WTC11 (cell line): ENCODE measurements at regions not wholly inside any gene's neighbourhood (a gene's known extent, or its start where the extent isn't known, plus 50 kb on each side); places are given as distances from the start of the nearest gene placed in this dataset.

ENCODE experiments used
- ATAC-seq: fragments of 200-7000 bp; cut with Tn5 transposase; 2 replicates; pipeline ENCODE4 v1.10.0; 2021; ENCODE audit warnings: mild to moderate bottlenecking, moderate library complexity
- CTCF ChIA-PET: fragments of 300-600 bp; sonication (Branson Sonifier 250); formaldehyde crosslinking; loops from one replicate; lab custom pipeline; 2021; ENCODE audit warnings: antibody characterized with exemption; lab: Charles Lee
- POLR2A ChIA-PET: fragments of 350-600 bp; sonication (Branson Sonifier 250); formaldehyde crosslinking; loops from one replicate; lab custom pipeline; 2021; ENCODE audit warnings: antibody characterized with exemption; lab: Charles Lee
- DNase-seq: peaks from one replicate; pipeline ENCODE4 v3.0.0; 2021; ENCODE audit warnings: low spot score
- H3K27ac Mint-ChIP-seq: 2 replicates; pipeline ENCODE4 v1.8.0; 2021; ENCODE audit warnings: mixed read lengths
- H3K27me3 Mint-ChIP-seq: 2 replicates; pipeline ENCODE4 v1.8.0; 2021; ENCODE audit warnings: low read depth, mild to moderate bottlenecking, moderate library complexity, mixed read lengths
- H3K36me3 Mint-ChIP-seq: 2 replicates; pipeline ENCODE4 v1.8.0; 2021; ENCODE audit warnings: mixed read lengths
- H3K4me1 Mint-ChIP-seq: 2 replicates; pipeline ENCODE4 v1.8.0; 2022; ENCODE audit warnings: mixed read lengths
- H3K4me3 Mint-ChIP-seq: 2 replicates; pipeline ENCODE4 v1.8.0; 2021; ENCODE audit warnings: mild to moderate bottlenecking, moderate library complexity, mixed read lengths
- H3K9me3 Mint-ChIP-seq: 2 replicates; pipeline ENCODE4 v1.8.0; 2021; ENCODE audit warnings: mixed read lengths
- E2F4 ChIP-seq: sonication (generic); formaldehyde crosslinking; IDR thresholded peaks from 2 replicates; pipeline ENCODE4 v1.8.1; 2022; ENCODE audit warnings: low read depth, mild to moderate bottlenecking, moderate library complexity, missing genetic modification reagents, borderline replicate concordance
- E2F5 ChIP-seq: sonication (generic); formaldehyde crosslinking; IDR thresholded peaks from 2 replicates; pipeline ENCODE4 v1.8.1; 2022; ENCODE audit warnings: mild to moderate bottlenecking, moderate library complexity, missing genetic modification reagents
- FOXP1 ChIP-seq: sonication (generic); formaldehyde crosslinking; IDR thresholded peaks from 2 replicates; pipeline ENCODE4 v1.8.0; 2022; ENCODE audit warnings: missing genetic modification reagents, mild to moderate bottlenecking, moderate library complexity, borderline replicate concordance
- GABPB1 ChIP-seq: sonication (generic); formaldehyde crosslinking; IDR thresholded peaks from 2 replicates; pipeline ENCODE4 v1.8.1; 2023; ENCODE audit warnings: mild to moderate bottlenecking, missing genetic modification reagents
- NFE2L1 ChIP-seq: sonication (generic); formaldehyde crosslinking; IDR thresholded peaks from 2 replicates; pipeline ENCODE4 v1.8.1; 2023; ENCODE audit warnings: missing genetic modification reagents
- NR1H2 ChIP-seq: sonication (generic); formaldehyde crosslinking; IDR thresholded peaks from 2 replicates; pipeline ENCODE4 v1.9.0; 2021; ENCODE audit warnings: mild to moderate bottlenecking, moderate library complexity, missing genetic modification reagents
- PREB ChIP-seq: sonication (generic); formaldehyde crosslinking; IDR thresholded peaks from 2 replicates; pipeline ENCODE4 v1.8.1; 2022; ENCODE audit warnings: mild to moderate bottlenecking, missing genetic modification reagents, moderate library complexity, borderline replicate concordance
- TEAD1 ChIP-seq: sonication (generic); formaldehyde crosslinking; IDR thresholded peaks from 2 replicates; pipeline ENCODE4 v1.8.0; 2022; ENCODE audit warnings: mild to moderate bottlenecking, missing genetic modification reagents
- ZNF263 ChIP-seq: sonication (generic); formaldehyde crosslinking; IDR thresholded peaks from 2 replicates; pipeline ENCODE4 v1.8.1; 2022; ENCODE audit warnings: low read depth, mild to moderate bottlenecking, moderate library complexity, missing genetic modification reagents
- TF ChIP-seq, protein P1 (sequence below): sonication (generic); formaldehyde crosslinking; IDR thresholded peaks from 2 replicates; pipeline ENCODE4 v1.8.1; 2023; ENCODE audit warnings: mild to moderate bottlenecking, moderate library complexity, missing genetic modification reagents
- TF ChIP-seq, protein P2 (sequence below): fragments of 200-600 bp; IDR thresholded peaks from 2 replicates; pipeline ENCODE4 v1.8.0; 2022; ENCODE audit warnings: antibody characterized with exemption
- TF ChIP-seq, protein P3 (sequence below): sonication (generic); formaldehyde crosslinking; conservative IDR thresholded peaks from 2 replicates; pipeline ENCODE4 v1.8.1; 2022; ENCODE audit warnings: mild to moderate bottlenecking, missing genetic modification reagents
- TF ChIP-seq, protein P4 (sequence below): sonication (generic); formaldehyde crosslinking; IDR thresholded peaks from 2 replicates; pipeline ENCODE4 v1.8.1; 2023; ENCODE audit warnings: mild to moderate bottlenecking, missing genetic modification reagents, moderate library complexity

- CTCF ChIA-PET, result no interaction called here
- no peaks in the 10 kb centered on the region for H3K36me3 Mint-ChIP-seq
- TF ChIP-seq E2F4 (CRISPR knock-in tag), result no peak
- TF ChIP-seq, protein P1, sequence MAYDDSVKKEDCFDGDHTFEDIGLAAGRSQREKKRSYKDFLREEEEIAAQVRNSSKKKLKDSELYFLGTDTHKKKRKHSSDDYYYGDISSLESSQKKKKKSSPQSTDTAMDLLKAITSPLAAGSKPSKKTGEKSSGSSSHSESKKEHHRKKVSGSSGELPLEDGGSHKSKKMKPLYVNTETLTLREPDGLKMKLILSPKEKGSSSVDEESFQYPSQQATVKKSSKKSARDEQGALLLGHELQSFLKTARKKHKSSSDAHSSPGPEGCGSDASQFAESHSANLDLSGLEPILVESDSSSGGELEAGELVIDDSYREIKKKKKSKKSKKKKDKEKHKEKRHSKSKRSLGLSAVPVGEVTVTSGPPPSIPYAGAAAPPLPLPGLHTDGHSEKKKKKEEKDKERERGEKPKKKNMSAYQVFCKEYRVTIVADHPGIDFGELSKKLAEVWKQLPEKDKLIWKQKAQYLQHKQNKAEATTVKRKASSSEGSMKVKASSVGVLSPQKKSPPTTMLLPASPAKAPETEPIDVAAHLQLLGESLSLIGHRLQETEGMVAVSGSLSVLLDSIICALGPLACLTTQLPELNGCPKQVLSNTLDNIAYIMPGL (CRISPR knock-in tag), result no peak
- TF ChIP-seq E2F5 (CRISPR knock-in tag), result no peak
- TF ChIP-seq, protein P2, sequence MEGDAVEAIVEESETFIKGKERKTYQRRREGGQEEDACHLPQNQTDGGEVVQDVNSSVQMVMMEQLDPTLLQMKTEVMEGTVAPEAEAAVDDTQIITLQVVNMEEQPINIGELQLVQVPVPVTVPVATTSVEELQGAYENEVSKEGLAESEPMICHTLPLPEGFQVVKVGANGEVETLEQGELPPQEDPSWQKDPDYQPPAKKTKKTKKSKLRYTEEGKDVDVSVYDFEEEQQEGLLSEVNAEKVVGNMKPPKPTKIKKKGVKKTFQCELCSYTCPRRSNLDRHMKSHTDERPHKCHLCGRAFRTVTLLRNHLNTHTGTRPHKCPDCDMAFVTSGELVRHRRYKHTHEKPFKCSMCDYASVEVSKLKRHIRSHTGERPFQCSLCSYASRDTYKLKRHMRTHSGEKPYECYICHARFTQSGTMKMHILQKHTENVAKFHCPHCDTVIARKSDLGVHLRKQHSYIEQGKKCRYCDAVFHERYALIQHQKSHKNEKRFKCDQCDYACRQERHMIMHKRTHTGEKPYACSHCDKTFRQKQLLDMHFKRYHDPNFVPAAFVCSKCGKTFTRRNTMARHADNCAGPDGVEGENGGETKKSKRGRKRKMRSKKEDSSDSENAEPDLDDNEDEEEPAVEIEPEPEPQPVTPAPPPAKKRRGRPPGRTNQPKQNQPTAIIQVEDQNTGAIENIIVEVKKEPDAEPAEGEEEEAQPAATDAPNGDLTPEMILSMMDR, result no peak
- TF ChIP-seq, all 79 proteins: peak for 0
- Mint-ChIP-seq H3K9me3 (no peaks in the 10 kb centered on the region), H3K27ac (no peak overlapping the region), H3K4me1 (peaks cover 28% of the 10 kb centered on the region), H3K27me3 (no peaks in the 10 kb centered on the region), H3K4me3 (no peak overlapping the region)
- DNase-seq (no peak), ATAC-seq (no peak)
- POLR2A ChIA-PET, result no interaction called here
These were observed 167.2 kb upstream of the PTBP2 start for GRCh38 chr1:96554364-96554763.

DNA sequence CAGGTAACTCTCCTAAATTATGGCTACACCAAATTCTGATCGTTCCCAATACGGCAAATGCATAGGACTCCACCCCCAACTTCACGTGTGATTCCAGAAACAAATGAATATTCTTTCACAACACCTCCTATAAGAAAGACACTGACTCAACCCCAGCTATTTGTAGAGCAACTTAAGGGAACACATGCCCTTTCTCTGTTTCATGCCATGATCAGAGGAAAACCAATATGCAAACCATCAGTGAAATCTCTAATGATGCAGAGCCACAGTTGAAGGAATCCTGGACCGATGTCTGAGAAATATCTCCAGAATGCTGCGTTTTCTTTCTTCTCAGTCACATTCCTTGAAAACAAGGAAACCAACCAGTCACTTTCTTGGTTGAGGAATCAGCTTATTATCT is 164.2 kb upstream of the PTBP2 start:
- CTCF ChIA-PET, result interaction anchor here (1.1 kb wide), 1 partner anchor 20 kb away, joined by 3 read pairs; no protein-coding TSS in a partner anchor
- peaks cover 14% of the 10 kb centered on the region for H3K9me3 Mint-ChIP-seq
- POLR2A ChIA-PET, result no interaction called here
- H3K36me3 Mint-ChIP-seq, result peaks cover 15% of the 10 kb centered on the region
- TF ChIP-seq, protein P3, sequence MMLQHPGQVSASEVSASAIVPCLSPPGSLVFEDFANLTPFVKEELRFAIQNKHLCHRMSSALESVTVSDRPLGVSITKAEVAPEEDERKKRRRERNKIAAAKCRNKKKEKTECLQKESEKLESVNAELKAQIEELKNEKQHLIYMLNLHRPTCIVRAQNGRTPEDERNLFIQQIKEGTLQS, result no peak
- TF ChIP-seq GABPB1 (CRISPR knock-in tag) (no peak), PREB (CRISPR knock-in tag) (no peak), FOXP1 (CRISPR knock-in tag) (no peak), NFE2L1 (CRISPR knock-in tag) (no peak)
- H3K27me3 Mint-ChIP-seq, result no peaks in the 10 kb centered on the region
- H3K4me1 Mint-ChIP-seq, result peaks cover 49% of the 10 kb centered on the region
- ATAC-seq, result no peak
- H3K27ac Mint-ChIP-seq, result no peak overlapping the region
- no peak for DNase-seq
- H3K4me3 Mint-ChIP-seq, result no peak overlapping the region

DNA sequence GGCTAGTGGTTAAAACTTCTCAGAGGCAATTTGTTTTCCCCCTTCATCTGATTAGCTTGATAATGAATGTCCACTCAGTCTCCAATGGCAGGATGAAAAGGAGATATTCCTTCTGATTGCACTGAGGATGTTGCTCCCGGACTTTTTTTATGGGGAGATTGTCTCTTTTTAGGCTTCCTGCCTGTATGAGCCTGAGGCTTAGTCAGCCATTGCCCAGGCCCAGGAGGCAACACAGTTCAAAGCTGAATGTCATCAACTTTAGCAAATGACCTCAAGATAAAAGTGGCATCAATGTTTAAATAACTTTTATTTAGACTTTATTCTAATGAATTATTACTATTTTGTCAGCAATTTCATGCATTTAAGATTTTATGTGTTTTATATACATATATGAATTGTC is 162.9 kb upstream of the PTBP2 start:
- ChIA-PET CTCF (interaction anchor here (0.6 to 1.1 kb wide), 2 partner anchors 10 to 38 kb away, joined by 4 to 5 read pairs; no protein-coding TSS in a partner anchor), POLR2A (no interaction called here)
- no peak overlapping the region for H3K4me3 Mint-ChIP-seq
- H3K4me1 Mint-ChIP-seq, result peaks cover 60% of the 10 kb centered on the region
- H3K27ac Mint-ChIP-seq, result no peak overlapping the region
- no peak for ATAC-seq
- no peak for DNase-seq
- no peaks in the 10 kb centered on the region for H3K27me3 Mint-ChIP-seq
- H3K9me3 Mint-ChIP-seq, result peaks cover 14% of the 10 kb centered on the region
- TF ChIP-seq NR1H2 (CRISPR knock-in tag) (no peak), ZNF263 (CRISPR knock-in tag) (no peak), TEAD1 (CRISPR knock-in tag) (no peak)
- TF ChIP-seq, protein P4, sequence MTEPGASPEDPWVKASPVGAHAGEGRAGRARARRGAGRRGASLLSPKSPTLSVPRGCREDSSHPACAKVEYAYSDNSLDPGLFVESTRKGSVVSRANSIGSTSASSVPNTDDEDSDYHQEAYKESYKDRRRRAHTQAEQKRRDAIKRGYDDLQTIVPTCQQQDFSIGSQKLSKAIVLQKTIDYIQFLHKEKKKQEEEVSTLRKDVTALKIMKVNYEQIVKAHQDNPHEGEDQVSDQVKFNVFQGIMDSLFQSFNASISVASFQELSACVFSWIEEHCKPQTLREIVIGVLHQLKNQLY (CRISPR knock-in tag), result no peak
- peaks cover 15% of the 10 kb centered on the region for H3K36me3 Mint-ChIP-seq
